ENCODE measurements at regions not wholly inside any gene's neighbourhood (a gene's known extent, or its start where the extent isn't known, plus 50 kb on each side); places are given as distances from the start of the nearest gene placed in this dataset.

GRCh38 chr14:95442016-95442632 is 74.3 kb downstream of the SYNE3 start:
- no peak for DNase-seq (ENCODE audit: low spot score)

DNA sequence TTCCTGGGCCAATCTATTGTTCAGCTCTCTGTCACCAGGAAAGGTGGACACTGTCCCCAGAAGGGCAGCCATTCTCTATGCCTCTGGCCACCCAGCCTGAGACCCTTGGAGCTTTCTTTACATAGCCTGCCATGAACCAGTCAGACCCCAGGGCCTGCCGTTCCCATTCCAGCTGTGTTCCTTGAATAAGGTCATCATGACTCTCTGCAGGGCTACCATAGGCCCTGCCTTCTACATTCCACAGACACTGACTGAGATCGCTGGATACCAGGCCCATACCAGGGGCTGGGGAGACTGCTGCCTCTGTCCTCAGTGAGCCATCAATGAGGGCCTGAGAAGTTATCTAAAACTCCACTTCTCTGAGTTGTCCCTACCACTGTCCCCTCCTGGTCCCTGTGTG is 75.5 kb downstream of the SYNE3 start:
- DNase-seq (ENCODE audit: low spot score) = no peak

DNA sequence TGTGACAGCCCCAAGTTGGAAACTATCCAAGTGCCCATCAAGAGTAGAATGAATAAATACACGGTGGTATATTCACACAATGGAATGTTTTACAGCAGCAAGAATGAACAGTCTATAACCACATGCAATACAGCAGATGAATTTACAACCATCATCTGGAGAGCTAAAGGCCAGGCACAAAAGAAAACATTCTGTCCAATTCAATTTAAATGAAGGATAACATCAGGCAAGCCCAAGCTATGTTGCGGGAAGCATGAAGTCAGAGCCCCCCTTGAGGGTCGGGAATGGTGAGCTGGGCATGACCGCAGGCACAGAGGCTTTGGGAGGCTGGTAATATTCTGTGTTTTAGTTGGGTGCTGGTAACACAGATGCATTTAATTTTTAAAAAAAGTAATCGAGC is 76.0 kb downstream of the SYNE3 start:
- no peak for DNase-seq (ENCODE audit: low spot score)

DNA sequence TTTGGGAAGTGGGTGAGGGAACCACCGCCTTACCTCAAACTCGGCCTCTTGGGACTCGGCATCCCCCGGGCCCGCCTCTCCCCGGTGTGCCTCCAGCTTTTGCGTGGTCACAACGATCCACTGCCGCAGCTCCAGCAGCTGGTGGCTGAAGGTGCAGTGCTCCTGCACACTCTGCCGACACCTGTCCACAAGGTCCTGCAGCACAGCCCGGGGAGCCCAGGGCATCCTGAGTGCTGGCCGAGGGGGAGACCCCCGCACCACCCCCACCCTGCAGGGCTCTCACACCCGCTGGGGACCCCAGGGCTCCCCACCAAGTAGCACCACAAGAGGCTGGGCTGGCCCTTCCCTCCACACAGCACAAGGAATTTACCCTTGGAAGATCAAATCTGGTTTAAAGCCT is 76.6 kb downstream of the SYNE3 start:
- no peak for DNase-seq (ENCODE audit: low spot score)

DNA sequence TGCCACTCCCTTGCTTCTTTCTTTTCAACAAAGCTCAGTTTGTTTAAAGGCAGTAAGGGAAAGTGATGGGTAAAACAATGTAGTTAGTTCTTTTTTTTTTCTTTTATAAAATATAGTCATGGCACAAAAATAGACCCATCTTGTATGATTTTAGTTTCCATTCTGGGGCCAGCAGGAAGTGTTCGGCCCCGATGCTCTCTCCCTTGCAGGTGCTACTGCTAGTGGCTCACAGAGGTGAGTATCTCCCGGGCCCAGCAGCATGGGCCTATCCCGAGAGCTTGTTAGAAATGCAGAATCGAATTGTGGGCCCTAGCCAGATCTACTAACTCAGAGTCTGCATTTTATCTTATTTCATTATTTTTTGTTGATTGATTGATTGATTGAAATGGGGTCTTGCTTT is 78.7 kb downstream of the SYNE3 start:
- no peak for DNase-seq (ENCODE audit: low spot score)

- DNase-seq (ENCODE audit: low spot score) = no peak
Observed at GRCh38 chr14:95436354-95436753, 80.1 kb downstream of the SYNE3 start.

DNA sequence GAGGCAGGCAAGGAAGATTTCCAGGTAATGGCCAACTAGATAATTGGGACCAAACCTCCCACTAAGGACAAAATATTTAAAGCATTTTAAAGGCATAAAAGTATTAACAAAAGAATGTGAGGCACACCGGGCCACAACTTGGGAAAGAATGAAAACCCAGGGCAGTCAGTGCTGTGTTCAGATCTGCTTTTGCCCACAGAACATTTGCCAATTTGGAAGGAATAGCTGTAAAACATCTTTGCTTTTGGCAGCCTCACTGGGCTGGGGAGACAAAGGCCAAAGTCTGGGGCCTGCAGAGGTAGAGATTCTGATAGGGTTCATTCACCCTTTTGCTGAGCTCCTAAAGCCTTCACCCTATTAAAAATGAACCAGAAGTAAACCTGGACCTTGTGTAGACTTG is 82.3 kb downstream of the SYNE3 start:
- DNase-seq (ENCODE audit: low spot score) = no peak

DNA sequence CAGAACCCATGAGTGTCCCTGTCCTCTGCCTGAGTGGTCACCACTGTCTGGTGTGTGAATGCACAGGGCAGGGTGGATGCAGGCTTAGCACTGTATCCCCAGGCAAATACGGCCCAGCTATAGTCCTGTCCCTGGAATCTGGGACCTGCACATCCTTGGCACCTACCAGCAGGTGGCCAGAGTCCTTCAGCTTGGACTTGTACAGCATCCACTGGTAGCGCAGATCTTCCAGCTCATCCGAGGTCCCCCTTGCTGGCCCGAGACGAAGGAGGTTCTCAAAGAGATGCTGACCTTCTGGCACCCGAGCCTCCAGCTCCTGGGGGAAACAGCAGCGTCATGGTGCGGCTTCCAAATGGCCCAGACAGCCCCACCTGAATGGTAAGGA is 83.4 kb downstream of the SYNE3 start:
- DNase-seq (ENCODE audit: low spot score) = no peak

DNA sequence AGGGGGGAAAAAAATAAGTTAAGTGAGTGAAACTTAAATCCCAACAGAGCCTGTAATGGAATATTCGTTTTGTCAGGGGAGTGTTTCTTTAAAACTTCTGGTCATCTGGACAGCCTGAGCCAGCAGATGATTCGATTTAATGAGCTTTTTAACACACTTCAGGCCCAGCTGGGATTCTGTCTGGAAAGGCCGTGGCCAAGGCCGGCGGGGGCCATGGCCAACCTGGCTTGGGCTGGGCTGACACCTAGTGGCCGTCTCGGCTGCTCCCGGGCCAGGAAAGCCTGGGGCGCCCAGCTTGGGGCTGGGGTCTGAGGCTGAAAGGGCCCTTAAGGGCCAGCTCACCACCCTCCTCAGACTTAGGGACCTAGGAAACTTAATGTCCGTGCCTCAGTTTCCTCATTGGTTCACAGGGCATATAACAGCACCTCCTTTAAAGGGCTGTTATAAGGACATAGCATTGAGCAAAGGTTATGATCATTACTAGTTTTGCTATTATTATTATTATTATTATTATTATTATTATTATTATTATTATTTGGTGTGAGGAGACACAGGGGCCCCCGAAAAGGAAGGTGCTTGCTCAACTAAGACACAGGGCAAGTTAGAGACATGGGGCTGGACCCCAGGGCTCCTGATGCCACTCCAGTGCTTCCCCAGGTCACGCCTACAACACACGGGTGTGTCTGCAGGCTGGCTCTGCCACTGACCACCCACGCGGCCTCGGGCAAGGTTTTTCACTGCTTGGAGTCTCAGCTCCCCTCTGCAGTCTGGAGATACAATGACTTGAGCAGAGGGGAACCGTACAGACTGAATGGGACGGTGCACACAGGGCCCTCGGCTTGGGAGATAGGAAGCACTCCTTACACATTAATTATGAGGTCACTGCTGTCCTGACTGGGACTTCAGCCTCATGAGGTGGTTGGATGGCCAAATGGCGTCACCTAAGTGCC is 84.0 kb downstream of the SYNE3 start:
- DNase-seq (ENCODE audit: low spot score) = no peak

DNA sequence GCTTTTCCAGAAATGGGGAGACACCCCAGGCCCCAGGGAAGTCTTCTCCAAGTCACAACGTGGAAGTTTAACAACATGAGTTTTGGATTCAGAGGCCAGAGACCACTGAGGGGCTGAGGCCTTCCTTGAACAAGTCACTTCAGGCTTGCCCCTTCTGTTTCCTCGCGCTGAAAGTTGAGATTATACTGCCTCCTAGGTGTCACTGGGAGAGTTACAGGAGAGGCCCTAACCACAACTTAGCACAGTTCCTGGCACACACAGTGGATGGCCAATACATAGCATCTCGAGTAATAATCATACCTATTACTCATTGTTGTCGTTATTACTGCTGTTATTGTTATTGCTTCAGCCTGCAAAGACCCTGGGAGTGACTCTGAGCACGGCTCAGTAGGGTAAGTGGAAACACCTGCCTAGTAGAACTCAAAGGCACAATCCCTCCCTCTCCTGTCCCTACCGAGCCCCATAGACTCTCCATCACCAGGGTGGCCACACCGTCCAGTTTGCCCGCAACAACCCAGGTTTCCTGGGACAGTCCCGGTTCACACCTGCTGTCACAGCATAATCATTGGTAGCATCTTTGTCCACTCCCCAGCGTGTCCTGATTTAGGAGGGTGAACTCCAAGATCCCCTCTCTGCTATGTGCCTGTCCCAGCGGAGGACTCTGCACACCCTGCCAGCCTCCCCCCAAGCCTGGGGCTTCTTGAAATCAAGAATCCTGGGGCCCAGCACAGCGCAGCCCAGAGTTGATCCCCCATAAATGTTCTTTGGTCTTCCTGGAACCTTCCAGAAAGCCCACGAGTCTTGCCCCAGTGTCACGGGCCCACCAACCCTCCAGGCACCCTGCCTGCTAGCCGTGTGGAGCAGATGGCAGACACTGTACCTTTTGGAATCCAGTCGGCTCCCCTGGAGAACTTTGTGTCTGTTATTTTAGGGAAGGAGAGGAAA is 85.0 kb downstream of the SYNE3 start:
- peak; percentile 6 for DNase-seq (ENCODE audit: low spot score)

DNA sequence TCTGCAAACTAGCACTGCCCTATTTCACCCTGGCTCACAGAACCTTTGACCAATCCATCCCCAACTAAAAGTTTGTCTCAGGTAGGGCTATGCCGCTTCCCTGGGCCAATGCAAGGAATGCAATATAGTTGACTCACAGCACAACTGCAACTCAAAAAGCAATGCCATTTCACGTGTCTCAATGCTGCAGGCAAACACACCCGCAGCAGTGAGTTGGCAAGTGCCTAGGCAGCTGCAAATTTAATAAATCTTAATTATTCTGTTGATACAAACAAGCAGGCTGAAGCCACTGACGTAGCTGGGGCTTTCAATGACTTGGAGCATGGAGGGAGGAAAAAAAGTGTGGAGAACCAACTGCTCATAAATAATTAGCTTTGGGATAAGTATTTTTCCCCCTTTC is 87.9 kb downstream of the SYNE3 start:
- DNase-seq (ENCODE audit: low spot score) = no peak

DNA sequence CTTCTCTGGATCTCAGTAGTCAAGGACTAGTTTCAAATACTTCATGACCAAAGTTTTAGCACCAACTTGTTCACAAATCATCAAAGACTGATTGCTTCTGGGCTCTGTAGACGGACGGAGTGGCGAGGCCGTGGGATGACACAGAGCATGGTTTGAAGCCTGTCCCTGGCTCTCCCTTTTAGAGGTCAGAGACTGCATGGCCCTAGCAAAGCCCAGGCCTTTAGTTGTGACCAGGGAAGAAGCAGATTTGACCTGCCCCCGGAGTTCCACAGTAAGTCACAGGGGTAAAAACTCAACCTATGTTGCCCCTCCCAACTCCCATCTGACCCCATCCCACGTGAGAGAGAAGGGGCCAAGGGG is 90.4 kb downstream of the SYNE3 start:
- DNase-seq (ENCODE audit: low spot score) = no peak

DNA sequence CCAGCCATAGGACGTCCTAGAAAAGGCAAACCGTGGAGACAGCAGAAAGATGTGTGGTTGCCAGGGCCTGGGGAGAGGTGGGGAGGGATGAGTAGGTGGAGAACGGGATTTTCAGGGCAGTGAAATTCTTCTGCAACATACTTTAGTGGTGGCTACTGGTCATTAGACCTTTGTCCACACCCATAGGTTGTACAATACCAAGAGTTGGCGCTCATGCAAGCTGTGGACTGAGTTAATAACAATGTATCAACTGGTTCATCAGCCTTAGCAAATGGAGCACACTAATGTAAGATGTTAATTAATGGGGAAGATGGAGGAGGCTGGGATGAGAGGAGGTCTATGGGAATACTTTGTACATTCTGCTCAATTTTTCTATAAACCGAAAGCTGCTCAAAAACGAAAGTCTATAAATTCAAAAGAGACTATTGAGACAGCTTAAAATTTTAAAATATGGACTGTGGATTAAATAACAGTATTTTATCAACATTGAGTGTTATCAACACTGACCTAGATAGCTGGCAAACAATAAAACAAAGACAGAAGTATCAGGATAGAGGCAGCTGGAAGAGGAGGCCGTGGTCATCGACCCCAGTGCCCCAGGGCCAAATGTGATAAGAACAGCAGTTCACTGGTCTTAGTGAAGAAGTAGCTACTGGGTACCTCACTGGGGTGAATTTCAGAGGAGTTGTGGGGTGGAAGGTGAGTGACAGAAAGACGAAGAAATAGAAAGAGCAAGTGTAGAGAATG is 90.9 kb downstream of the SYNE3 start:
- no peak for DNase-seq (ENCODE audit: low spot score)

GRCh38 chr14:95424529-95424928 is 91.9 kb downstream of the SYNE3 start:
- DNase-seq (ENCODE audit: low spot score) = no peak

DNA sequence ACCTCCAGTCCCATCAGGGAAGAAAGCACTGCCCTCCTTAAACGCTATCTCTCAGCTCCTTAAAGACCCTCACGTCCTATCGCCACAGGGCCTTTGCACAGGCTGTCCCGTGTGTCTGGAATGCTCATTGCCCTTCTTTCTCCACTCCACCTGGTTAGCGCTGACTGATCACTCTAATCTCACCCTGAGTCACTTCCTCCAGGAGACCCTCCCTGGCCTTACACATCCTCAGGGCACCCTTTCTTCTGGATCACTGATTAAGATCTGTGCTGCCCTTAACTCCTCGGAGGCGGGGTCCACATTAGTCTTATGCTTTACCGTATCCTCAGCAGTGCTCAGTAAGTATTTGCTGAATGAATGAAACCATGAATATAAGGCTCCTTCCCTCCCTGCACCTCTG is 94.7 kb downstream of the SYNE3 start:
- no peak for DNase-seq (ENCODE audit: low spot score)

GRCh38 chr14:95420060-95420459 is 96.4 kb downstream of the SYNE3 start:
- DNase-seq (ENCODE audit: low spot score) = no peak

DNA sequence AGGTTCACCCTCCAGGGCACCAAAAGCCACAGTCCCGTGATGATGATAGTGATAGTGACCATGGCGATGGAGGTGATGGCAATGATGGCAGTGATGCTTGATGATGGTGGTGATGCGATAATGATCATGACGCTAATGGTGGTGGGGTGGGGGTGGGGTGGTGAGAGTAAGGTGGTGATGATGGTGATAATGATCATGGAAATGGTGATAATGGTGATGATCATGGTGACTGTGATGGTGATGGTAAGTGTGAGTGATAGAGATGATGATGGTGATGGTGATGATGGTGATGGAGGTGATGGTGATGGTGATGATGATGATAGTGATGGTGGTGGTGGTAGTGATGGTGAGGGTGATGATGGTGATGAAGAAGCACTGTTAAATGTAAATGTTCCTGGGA is 96.9 kb downstream of the SYNE3 start:
- no peak for DNase-seq (ENCODE audit: low spot score)

DNA sequence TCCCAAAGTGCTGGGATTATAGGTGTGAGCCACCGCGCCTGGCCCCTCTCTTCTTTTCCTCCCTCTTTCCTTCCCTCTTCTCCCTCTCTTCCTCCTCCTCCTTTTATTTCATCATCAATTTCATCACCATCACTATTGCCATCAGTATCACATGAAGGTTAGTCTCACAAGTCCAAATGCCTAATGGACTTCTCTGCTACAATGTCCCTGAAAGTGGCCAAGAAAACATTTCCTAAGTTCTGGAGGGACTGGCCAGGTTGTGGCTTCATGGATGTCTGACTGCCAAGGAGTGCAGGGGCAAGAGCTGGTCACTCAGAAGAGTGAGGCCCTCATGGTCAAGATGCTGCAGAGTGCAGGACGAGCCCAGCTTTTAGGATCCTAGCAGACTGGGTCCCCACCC is 97.6 kb downstream of the SYNE3 start:
- no peak for DNase-seq (ENCODE audit: low spot score)

GRCh38 chr14:95417492-95417891 is 97.8 kb upstream of the CLMN start:
- no peak for DNase-seq (ENCODE audit: low spot score)

DNA sequence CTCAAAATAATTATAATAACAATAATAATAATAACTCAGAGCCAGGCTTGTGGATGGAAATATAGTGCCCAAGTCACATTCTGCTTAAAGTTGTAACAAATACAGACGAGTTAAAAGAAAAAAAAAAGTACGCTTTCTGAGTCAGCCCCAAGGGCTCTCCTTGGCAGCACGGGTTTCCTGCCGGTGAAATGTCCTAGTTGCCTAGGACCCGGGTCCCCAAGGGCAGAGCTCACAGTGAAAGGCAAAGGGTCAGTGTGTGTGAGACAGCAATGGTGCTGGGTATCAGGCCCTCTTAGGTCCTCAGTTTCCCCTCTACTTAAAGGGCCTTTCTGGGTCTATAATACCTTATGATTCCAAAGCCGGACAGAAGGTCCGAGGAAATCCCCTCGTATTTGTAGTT is 96.3 kb upstream of the CLMN start:
- DNase-seq (ENCODE audit: low spot score) = no peak

- no peak for DNase-seq (ENCODE audit: low spot score)
Observed at GRCh38 chr14:95413289-95414215, 93.8 kb upstream of the CLMN start.

All from CD4-positive, alpha-beta T cell treated with Interleukin-2 at 100 ng/mL for 4 hours (primary cell).